ENCODE measurements at regions not wholly inside any gene's neighbourhood (a gene's known extent, or its start where the extent isn't known, plus 50 kb on each side); places are given as distances from the start of the nearest gene placed in this dataset.

GRCh38 chr18:75714766-75715165 lies 287.3 kb upstream of the SMIM21 start:
- TF ChIP-seq CTCF (IDR thresholded peaks at IDR 0.05; ENCODE audit: insufficient read depth, low read depth, low read length) (no peak), EZH2 (IDR thresholded peaks at IDR 0.05; ENCODE audit: insufficient read depth, low read length) (no peak)

Data from astrocyte (in vitro differentiated cells and primary cell).